GM12891 (cell line): ENCODE measurements at regions not wholly inside any gene's neighbourhood (a gene's known extent, or its start where the extent isn't known, plus 50 kb on each side); places are given as distances from the start of the nearest gene placed in this dataset.

Experiments used
- POLR2A ChIP-seq: IDR thresholded peaks from 2 replicates; pipeline ENCODE4 v1.6.1; 2011; ENCODE audit warnings: low read depth, low read length, control low read depth
- POLR2AphosphoS5 ChIP-seq: IDR thresholded peaks from 2 replicates; pipeline ENCODE4 v1.6.1; 2011; ENCODE audit warnings: low read depth, low read length, control low read depth
- TAF1 ChIP-seq: IDR thresholded peaks from 2 replicates; pipeline ENCODE4 v1.6.1; 2011; ENCODE audit warnings: low read depth, low read length, control low read depth

DNA sequence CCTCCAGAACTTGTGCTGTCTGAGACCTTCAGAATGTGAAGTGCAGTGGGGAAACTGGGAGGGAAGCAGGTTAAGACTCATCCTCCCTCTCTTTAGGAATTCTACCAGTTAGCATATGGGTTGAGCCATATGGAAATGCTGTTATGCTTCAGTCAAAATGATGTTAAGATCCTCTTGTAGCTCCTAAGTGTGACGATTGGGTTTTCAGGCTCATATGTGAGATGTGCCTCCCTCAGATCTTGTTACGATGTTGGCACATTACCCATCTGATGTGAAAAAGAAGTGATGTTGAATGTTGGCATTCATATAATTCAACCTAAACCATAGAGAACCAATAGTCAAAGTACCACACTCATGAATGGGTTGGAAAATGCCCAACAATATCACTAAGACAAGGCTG lies 67.8 kb upstream of the IPO5 start:
- TF ChIP-seq TAF1 (no peak), POLR2A (no peak), POLR2AphosphoS5 (no peak)
